ENCODE measurements at regions not wholly inside any gene's neighbourhood (a gene's known extent, or its start where the extent isn't known, plus 50 kb on each side); places are given as distances from the start of the nearest gene placed in this dataset.
A peak's percentile ranks its signal among the peaks of the same experiment; 100 is the strongest.

- no peak for DNase-seq (ENCODE audit: low spot score)
Measured at GRCh38 chr10:59553162-59553900, 156.3 kb downstream of the SLC16A9 start.

- DNase-seq (ENCODE audit: low spot score): no peak
Measured at GRCh38 chr10:59550061-59550460, 159.6 kb downstream of the SLC16A9 start.

GRCh38 chr10:59538623-59539022 is 171.0 kb downstream of the SLC16A9 start:
- no peak for DNase-seq (ENCODE audit: low spot score)

GRCh38 chr10:59537501-59537900 is 172.1 kb downstream of the SLC16A9 start:
- DNase-seq (ENCODE audit: low spot score): no peak

GRCh38 chr10:59536167-59537014 is 173.3 kb downstream of the SLC16A9 start:
- DNase-seq (ENCODE audit: low spot score): no peak

- DNase-seq (ENCODE audit: low spot score): no peak
Measured at GRCh38 chr10:59524348-59524747, 162.0 kb upstream of the FAM13C start.

- no peak for DNase-seq (ENCODE audit: low spot score)
Measured at GRCh38 chr10:59523851-59524250, 161.5 kb upstream of the FAM13C start.

GRCh38 chr10:59517996-59518395 is 155.6 kb upstream of the FAM13C start:
- DNase-seq (ENCODE audit: low spot score): no peak

- DNase-seq (ENCODE audit: low spot score): no peak
Measured at GRCh38 chr10:59517341-59517899, 155.1 kb upstream of the FAM13C start.

- DNase-seq (ENCODE audit: low spot score): no peak
Measured at GRCh38 chr10:59513558-59513957, 151.2 kb upstream of the FAM13C start.

GRCh38 chr10:59512951-59513350 is 150.6 kb upstream of the FAM13C start:
- no peak for DNase-seq (ENCODE audit: low spot score)

GRCh38 chr10:59508956-59509355 is 146.6 kb upstream of the FAM13C start:
- no peak for DNase-seq (ENCODE audit: low spot score)

- no peak for DNase-seq (ENCODE audit: low spot score)
Measured at GRCh38 chr10:59508296-59508695, 145.9 kb upstream of the FAM13C start.

GRCh38 chr10:59505926-59506325 is 143.6 kb upstream of the FAM13C start:
- DNase-seq (ENCODE audit: low spot score): no peak

GRCh38 chr10:59499460-59499859 is 137.1 kb upstream of the FAM13C start:
- peak; percentile 66 for DNase-seq (ENCODE audit: low spot score)

- DNase-seq (ENCODE audit: low spot score): no peak
Measured at GRCh38 chr10:59493017-59493416, 130.7 kb upstream of the FAM13C start.

GRCh38 chr10:59479426-59479825 is 117.1 kb upstream of the FAM13C start:
- DNase-seq (ENCODE audit: low spot score): no peak

GRCh38 chr10:59470570-59470969 is 108.2 kb upstream of the FAM13C start:
- no peak for DNase-seq (ENCODE audit: low spot score)

GRCh38 chr10:59465088-59465487 is 102.7 kb upstream of the FAM13C start:
- DNase-seq (ENCODE audit: low spot score): peak; percentile 57

GRCh38 chr10:59464483-59464882 is 102.1 kb upstream of the FAM13C start:
- DNase-seq (ENCODE audit: low spot score): no peak

- peak; percentile 17 for DNase-seq (ENCODE audit: low spot score)
Measured at GRCh38 chr10:59463909-59464308, 101.6 kb upstream of the FAM13C start.

GRCh38 chr10:59460601-59461000 is 98.3 kb upstream of the FAM13C start:
- DNase-seq (ENCODE audit: low spot score): no peak

GRCh38 chr10:59456199-59456598 is 93.8 kb upstream of the FAM13C start:
- DNase-seq (ENCODE audit: low spot score): no peak
